GM10266 (cell line): ENCODE measurements at regions not wholly inside any gene's neighbourhood (a gene's known extent, or its start where the extent isn't known, plus 50 kb on each side); places are given as distances from the start of the nearest gene placed in this dataset.

ENCODE experiments used
- DNase-seq: peaks from one replicate; pipeline ENCODE4 v3.0.0; 2012; ENCODE audit errors: extremely low spot score
- CTCF ChIP-seq: IDR thresholded peaks from 2 replicates; pipeline ENCODE4 v1.5.1; 2012; ENCODE audit warnings: mild to moderate bottlenecking, low read depth; ENCODE audit not compliant: control insufficient read depth, insufficient read depth; ENCODE audit errors: missing control alignments

GRCh38 chr10:35908451-35908850 is 266.4 kb upstream of the FZD8 start:
- TF ChIP-seq CTCF = no peak
- DNase-seq = no peak

- TF ChIP-seq CTCF = no peak
- DNase-seq = no peak
Observed at GRCh38 chr10:35907548-35907947, 265.5 kb upstream of the FZD8 start.

- no peak for DNase-seq
- no peak for TF ChIP-seq CTCF
Observed at GRCh38 chr10:35906155-35906554, 264.1 kb upstream of the FZD8 start.

GRCh38 chr10:35903021-35903420 is 260.9 kb upstream of the FZD8 start:
- TF ChIP-seq CTCF = no peak
- DNase-seq = no peak

- DNase-seq = no peak
- no peak for TF ChIP-seq CTCF
Observed at GRCh38 chr10:35898716-35899440, 256.8 kb upstream of the FZD8 start.

- TF ChIP-seq CTCF = no peak
- no peak for DNase-seq
Observed at GRCh38 chr10:35896001-35896400, 253.9 kb upstream of the FZD8 start.

- DNase-seq = no peak
- TF ChIP-seq CTCF = no peak
Observed at GRCh38 chr10:35895331-35895730, 253.2 kb upstream of the FZD8 start.
